SKM-1 (cell line): ENCODE measurements at regions not wholly inside any gene's neighbourhood (a gene's known extent, or its start where the extent isn't known, plus 50 kb on each side); places are given as distances from the start of the nearest gene placed in this dataset.

Source experiments
- DNase-seq: peaks from one replicate; lab custom pipeline; 2025; ENCODE audit not compliant: unreplicated experiment; lab: John Stamatoyannopoulos, UW

DNA sequence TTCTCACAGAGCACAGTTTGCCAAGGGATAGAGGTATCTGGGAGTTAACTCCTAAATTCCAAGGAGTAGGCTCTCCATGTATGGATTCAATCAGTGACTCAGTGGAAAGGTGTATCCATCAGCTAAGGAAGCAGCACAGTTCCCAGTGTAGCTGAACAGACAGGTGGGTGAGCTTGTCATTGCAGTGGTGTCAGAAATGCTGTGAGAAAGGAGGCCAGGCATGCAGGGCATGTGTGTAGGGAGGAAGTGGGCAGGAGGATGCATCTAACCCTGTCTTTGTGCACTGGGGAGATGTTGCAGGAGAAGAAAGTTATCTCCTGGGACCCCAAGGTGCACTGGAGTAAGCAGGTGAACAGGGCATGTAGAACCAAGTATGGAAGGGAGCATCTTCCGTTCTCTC is 539.0 kb downstream of the VRK1 start:
- DNase-seq: no peak

DNA sequence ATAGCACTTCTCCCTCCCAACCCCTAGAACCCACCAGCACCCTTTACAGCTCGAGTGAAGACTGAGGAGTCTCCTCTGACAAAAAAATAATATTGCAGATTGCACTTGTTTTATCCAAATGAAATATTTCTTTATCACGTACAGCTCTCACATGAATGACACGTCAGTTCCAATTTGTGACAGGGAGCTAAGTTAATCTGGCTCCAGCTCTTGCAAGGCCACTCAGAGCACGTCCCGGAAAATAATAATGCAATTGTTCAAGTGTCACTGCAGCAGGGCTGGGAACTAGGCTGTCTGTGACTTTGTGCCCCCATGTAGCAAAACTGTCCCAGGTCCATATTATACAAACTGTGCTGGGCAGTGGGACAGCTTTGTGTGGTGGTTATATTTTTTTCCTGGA is 539.6 kb downstream of the VRK1 start:
- DNase-seq: no peak

DNA sequence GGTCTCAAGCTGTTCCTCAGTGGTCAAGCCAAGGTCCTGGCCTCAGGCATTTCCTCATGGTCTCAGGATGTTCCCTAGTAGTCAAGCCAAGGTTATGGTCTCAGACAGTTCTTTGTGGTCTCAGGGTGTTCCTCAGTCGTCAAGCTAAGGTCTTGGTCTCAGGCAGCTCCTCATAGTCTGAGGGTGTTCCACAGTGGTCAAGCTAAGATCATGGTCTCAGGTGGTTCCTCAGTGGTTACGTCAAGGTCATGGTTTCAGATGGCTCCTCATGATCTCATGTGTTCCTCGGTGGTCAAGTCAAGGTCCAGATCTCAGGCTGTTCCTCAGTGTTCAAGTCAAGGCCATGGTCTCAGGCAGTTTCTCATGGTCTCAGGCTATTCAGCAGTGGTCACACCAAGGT is 540.1 kb downstream of the VRK1 start:
- DNase-seq: no peak

DNA sequence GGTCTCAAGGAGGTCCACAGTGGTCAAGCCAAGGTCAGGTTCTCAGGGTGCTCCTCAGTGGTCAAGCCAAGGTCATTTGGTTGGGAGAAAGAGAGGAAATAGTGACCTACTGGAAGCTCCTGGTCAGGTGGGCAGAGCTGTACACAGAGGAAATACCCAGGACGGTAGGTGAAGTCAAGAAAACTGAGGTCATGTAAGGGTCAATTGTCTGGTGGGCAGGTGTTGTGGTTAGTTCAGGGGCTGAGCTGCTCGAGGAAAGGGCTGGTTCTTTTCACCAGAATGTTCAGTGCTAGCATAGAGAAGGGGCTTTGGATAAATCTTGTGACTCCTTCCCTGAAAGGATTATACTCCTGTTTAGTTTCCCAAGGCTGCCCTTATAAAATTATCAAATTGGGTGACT is 540.5 kb downstream of the VRK1 start:
- no peak for DNase-seq

DNA sequence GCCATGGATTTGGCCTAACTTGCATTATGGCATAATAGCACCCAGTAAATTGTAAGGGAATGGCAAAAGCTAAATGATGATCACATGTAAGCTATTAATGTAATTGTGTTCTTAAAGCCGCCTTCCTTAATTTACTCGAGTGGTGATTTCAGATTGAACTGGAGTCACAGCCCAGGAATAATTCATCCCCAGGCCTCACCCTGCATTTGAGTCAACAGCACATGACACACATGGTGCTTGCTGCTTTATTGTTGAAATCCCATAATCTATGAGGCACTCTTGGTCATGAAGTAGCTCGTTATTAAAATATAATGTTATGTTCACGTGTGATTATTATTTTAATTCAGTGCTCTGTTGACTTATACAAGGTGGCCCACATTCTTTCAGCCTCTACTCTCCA is 547.5 kb downstream of the VRK1 start:
- no peak for DNase-seq

DNA sequence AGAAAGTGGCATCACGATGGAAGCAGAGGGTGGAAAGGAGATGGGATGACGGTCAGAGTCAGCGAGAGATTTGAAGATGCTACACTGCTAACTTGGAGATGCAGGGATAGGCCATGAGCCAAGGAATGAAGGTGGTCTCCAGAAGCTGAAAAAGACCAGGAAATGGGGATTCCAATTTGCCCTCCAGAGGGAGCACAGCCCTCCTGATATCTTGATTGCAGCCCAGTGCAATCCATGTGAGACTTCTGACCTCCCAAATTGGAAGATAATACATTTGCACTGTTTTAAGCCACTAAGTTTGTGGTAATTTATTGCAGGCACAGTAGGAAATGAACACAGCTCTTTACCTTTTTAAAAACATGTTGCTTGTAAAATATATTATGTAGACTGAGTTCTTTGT is 549.5 kb downstream of the VRK1 start:
- no peak for DNase-seq

DNA sequence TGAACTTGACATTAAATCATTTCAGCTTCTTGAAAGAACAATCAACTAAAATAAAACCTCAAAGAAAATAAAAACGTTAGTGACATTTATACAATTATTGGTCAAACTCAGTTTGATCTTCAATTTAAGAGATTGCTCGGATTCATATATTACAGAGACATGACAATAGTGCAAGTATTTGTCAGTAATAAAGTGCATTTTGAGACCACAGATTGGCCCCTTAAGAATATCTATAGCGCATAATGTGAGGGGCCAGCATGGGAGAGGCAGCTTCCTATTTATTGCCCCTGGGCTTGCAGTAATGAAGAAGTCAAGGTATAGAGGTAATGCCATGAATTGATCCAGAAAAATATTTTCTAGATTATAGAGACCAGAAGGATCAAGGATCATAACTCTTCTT is 552.3 kb downstream of the VRK1 start:
- DNase-seq: no peak

DNA sequence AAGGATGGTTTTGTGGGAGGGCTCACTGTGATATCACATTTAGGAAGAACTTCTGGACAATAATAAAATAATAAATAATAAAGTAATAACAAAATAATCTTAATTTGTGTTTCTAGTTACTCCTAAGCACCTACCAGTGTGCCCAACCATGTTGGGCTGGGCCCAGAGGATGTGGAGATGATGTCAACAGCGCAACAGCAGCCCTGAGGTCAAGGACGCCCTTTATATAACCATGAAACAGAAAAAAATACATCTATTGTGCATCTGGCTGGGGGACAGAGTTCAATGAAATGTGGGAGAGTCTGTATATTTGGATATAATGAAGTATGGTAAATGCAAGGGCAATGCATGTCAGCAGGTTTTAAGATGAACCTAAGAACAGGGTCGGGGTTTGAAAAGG is 552.8 kb downstream of the VRK1 start:
- DNase-seq: no peak

DNA sequence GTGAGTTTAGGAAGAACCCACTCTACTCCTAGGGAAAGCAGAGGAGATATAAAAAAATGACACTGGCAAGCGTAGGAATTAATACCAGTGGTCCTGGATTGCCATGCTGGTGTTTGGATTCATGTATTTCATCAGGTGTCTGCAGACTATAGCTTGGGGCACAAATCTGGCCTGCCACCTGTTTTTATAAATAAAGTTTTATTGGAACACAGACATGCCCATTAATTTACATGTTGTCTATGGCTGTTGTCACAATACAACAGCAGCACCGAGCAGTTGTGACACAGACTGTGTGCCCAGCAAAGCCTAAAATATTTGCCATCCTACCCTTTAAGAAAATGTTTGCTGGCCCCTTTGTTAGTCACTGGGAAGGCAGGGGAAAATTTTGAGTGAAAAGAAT is 553.2 kb downstream of the VRK1 start:
- DNase-seq: no peak

DNA sequence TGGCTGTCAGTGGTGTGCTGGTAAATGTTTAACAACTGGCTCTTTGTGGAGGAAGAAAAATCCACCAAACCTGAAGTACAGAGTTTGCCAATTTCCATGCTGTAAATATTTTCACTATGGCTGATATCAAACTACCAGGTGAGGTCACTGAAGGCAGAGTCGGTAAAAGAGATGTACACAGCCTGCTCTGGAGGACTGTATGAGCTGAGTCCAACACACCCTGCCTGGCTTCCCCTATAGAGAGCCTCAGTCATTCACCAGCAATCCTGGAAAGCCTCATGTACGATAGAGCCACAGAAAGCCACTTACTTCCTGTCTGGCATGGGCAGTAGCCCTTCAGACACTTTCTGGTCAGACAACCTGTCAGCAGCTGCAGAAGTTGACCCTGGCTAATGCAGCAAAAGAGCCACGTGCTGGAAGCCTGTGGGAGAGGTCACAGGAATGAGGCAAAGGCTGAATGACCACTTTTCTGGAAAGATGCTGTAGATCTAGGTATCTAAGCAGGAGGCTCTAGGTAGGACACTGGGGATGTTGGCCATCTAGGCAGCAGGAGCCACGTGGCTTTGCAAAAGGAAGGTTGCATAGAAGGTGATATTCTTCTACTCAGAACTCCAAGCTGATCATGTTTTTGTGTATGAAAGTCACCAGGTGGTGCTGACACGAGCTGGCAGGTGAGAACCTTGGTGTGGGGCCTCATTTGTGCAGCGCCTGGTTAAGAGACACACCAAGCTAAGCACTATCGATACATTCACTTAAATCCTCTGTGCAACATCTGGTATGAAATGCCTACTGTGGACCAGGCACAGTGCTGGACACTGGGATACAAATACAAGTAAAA is 553.9 kb downstream of the VRK1 start:
- no peak for DNase-seq

DNA sequence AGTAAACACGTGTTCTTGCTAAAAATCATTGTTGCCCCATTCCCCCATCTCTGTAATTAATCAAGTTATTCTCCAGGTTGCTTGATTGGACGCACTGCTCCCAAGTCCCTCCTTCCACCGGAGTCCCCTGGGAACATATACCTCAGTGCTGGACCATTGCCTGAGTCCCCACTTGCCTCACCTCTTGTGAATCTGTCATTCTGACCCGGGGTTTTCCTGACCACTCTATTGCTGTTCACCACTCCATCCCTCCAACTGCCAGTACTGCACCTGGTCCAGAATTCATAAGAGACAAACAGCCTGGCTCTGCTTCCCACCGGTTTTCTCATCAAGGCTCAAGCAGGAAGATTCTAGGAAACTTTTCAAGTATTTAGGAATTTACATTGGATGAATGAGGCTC is 555.9 kb downstream of the VRK1 start:
- no peak for DNase-seq

DNA sequence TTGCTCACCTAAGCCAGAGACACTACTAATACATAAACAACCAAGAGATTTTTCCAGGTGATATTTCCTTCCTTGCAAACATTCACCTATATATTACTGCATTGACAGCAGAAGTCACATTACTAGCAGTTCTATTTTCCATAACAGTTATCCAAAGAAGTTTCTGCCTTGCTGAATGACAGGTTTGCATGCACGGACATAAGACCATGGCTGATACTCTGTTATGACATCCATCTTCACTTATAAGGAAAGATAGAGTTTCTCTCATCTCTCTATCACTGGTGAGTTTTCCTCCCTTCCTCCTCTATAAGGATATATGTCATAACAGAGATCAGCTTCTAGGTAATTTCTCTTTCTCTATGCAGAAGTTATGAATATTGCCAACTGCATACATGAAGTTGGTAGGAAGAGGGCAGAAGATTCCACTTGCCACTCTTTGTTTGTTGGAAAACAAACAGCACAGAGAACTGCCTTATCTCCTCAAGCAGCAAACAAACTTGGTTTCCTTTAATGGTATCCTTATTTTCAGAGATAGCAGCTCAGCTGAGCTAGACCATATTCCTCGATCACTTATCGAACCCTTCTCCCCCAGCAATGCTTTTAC is 557.0 kb downstream of the VRK1 start:
- DNase-seq: no peak

DNA sequence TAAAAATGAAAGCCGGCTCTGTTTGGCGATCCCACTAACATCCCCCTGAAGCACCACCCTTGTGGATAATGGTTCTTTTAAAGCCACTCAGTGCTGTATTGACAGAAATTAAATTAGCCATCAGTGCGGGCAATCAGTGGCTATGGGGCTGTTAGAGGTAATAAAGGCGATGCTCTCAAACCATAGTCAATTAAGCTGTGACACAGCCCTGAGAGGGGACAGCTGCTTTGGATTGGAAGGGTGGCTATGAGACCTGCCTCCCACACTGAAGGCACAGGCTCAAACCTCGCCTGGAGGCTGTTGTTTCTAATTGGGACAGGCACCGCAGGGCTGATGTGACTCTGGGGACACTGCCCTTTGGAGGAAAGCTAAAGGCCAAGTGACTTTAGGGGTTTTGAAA is 562.2 kb downstream of the VRK1 start:
- no peak for DNase-seq

DNA sequence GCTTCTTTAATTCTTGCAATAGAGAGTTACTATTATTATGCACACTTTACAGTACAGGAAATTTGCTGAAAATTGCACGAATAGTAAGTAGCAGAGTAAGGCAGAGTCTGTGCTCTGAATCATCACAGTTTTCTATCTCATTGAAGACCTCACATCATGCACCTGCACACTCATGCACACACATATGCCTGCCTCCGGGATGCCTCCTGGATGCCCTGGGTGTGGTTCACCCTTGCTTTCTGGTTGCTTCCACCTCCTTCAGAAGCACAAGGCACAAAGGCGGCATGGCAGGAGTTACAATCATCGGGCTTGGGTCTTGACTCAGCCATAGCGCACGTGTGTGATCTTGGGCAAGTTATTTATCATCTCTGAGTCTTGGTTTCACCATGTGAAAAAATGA is 564.0 kb downstream of the VRK1 start:
- DNase-seq: no peak

DNA sequence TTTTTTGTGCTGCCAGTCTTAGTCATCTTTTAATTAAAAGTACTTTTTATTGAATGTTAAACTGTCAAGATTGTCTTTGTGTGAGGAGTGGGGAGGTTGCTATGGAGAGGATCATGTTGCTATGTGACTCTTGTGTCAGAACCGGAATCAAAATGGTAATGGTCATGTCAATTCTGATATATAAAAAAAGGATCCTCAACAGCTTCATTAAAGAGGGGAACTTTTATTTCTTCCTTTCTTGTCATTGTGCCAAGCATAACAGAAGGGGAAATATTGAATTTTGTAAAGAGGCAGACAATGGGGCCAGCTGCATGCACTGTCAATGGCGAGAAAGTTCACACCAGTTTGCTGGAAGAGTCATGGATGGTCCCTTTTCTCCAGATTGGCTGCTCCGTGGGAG is 564.8 kb downstream of the VRK1 start:
- no peak for DNase-seq

DNA sequence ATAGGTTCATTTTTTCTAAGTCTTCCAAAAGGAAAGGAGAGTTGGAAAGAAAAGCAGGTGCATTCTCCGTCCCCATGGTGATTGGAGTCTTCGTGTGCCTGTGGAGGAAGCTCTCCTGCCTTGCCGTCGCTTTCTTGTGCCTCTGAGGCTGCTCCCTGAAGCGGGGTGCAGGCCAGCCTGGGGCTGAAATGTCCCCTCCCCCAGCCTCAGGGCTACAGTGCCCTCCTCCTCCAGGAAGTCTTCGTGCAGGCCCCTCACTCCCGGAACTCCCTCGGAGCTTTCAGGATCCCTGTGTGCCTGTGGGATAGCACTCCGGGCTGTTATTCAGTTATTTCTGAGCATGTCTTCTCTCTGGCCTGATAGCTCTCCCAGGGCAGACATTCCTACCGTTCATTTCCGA is 569.2 kb downstream of the VRK1 start:
- DNase-seq: no peak

DNA sequence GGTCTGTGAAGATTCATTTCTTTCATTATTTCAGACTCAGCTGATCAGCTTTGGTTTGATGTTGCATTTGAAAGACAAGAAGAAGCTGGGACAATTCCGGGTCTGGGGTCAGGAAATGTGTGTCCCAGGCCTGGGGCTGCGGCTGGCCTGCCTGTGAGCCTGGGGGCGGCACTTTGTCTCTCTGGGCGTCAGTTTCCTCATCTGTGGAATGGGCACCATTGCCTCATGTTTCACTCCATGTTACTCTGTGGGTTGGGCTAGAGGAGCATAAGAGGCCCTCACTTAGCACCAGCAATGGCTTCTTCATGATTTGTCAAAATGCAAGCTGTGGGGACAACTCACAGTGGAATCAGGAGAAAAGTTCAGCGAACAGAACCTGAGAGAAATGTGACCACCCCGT is 570.1 kb downstream of the VRK1 start:
- no peak for DNase-seq

DNA sequence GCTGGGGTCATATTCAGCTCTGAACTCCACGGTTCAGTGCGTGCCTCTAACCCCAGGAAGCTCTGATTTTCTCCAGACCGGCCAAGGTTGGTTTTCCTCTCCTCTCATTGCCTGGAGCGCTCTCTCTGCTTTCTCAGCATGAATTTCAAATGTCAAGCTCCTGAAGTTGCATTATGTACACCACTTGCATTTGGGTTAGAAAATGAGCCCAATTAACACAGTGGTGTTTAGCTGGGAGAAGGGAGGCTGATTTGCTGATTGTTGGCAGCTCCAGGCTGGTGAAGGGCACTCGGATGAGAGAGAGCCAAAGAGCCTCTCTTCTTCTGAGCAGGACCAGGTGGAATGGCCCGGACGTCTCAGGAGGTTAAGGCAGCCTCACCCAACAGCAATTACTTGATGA is 570.9 kb downstream of the VRK1 start:
- DNase-seq: no peak

DNA sequence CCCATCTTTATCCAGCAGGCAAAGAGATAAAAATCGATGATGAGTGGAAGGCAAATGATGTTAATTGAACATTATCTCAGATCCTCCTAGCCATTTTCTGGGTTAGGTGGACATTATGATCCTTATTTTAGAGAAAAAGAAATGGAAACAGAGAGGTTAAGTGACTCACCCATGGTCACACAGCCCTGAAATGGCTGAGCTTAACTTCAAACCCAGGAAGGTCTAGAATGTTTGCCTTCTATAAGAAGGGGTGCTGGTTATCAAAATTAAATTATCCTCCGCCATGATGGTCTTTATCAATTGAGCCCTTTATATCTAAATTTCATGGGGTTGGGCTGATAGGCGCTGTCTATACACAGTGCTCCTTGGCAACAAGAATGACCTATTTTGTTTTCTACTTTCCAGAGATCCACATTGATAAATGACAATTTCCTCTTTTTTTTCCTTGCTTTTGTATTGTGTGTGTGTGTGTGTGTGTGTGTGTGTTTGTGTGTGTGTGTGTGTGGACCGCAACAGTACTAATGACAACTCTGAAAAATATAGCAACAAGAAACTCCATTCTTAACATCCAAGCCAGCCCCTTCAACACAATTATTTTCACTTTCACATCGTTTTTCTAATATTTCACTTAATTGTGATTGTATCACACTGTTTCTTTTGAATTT is 571.9 kb downstream of the VRK1 start:
- no peak for DNase-seq

DNA sequence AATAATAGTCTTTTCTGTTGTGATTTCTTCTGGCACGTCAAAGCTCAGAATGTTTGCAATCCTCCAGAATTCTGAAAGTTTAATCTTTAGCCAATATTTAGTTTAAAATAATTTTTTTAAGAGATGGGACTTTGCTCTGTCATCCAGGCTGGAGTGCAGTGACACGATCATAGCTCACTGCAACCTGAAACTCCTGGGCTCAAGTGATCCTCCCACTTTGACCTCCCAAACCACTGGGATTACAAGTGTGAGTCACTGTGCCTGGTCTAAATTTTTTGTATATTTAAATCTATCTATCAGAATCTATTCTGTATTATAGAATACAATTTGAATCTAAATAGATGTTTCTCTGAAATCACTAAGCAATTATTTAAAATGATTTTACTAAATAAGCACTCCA is 572.7 kb downstream of the VRK1 start:
- DNase-seq: no peak

DNA sequence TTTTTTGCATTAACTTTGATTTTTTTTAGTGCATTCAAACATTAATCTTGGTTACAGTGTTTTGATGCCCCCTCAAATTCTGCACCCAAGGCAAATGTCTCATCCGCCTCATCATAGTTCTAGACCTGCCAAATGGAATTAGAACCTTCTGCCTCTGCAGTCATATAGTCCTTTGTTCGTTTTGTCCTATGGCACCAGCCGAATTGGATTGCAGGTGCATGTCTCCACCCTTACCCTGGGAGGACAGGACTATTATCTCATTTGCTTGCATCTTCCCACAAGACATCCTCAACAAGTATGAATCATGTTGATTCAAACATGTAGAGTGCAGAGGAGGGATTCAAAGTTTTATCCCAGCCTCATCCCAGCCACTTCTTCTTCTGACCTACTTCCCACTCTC is 579.1 kb downstream of the VRK1 start:
- no peak for DNase-seq

DNA sequence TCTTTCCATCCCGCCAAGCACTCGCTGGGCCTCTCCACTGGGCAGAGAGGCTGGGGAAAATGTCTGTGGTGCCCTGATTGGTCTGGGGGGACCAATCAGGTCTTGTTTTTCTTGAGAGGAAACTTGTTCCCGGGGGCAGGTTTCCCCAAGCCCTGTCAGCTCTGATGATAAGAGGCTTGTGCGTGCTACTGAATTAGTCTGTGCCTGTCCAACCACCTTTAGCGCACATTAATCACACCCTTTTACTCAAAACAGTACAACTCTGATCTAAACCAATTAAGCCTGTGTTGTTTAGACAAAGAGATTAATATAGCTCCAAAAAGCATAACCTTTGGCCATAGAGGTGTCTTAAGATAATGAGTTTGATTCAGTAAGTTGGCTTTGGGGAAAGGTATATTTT is 580.4 kb downstream of the VRK1 start:
- DNase-seq: no peak
